Right atrium auricular region (tissue), 2 donors: ENCODE measurements at regions not wholly inside any gene's neighbourhood (a gene's known extent, or its start where the extent isn't known, plus 50 kb on each side); places are given as distances from the start of the nearest gene placed in this dataset.

Experiments used
- DNase-seq: peaks from one replicate; pipeline ENCODE4 v3.0.0-alpha.2; 2019; ENCODE audit warnings: low spot score
- H3K27ac ChIP-seq, 2 donors: fragments of 200-600 bp; sonication (generic); 1 replicate in 1 of 2; 2 replicates in 1 of 2; pipeline ENCODE4 v1.5.1; 2016 to 2019
- H3K27me3 ChIP-seq, 2 donors: fragments of 200-600 bp; sonication (generic); one replicate each; pipeline versions ENCODE4 v1.5.1 to v1.6.0; 2017 to 2019
- H3K36me3 ChIP-seq: fragments of 200-600 bp; sonication (generic); one replicate; pipeline ENCODE4 v1.5.1; 2016
- H3K4me1 ChIP-seq, 2 donors: fragments of 200-600 bp; sonication (generic); one replicate each; pipeline versions ENCODE4 v1.5.1 to v1.6.0; 2017 to 2019
- H3K4me3 ChIP-seq, 2 donors: fragments of 200-600 bp; sonication (generic); 1 replicate in 1 of 2; 2 replicates in 1 of 2; pipeline ENCODE4 v1.5.1; 2017 to 2019; ENCODE audit warnings: mild to moderate bottlenecking in 1 of 2, moderate library complexity in 1 of 2
- H3K9me3 ChIP-seq, 2 donors: fragments of 200-600 bp; sonication (generic); one replicate each; pipeline ENCODE4 v1.5.1; 2019
- TF ChIP-seq, protein P1 (sequence below), 2 donors: fragments of 200-600 bp; sonication (generic); IDR thresholded peaks; one replicate each; pipeline ENCODE4 v1.5.1; 2019; ENCODE audit warnings: antibody characterized with exemption in 2 of 2

DNA sequence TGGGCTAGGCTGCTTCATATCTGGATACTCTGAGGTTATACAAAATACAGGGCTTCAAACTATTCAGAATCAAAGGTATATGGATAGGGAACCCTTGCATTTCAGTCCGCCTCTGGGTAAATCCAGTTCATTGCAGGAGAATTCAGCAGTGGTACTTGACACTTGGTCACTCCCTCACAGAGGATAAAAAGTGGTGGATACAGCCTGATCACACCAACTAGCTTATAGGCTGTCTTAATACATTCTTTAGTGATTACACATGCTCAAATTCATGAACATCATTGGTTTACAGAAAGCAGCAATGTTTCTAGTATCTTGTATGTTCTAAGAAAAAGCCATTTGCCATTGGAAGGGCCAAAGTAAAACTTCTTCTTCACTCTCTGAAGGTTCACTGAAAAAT, 104.8 kb upstream of the PDE5A start:
- peaks cover 0 to 25% of the 10 kb centered on the region in 2 donors for H3K4me1 ChIP-seq
- H3K9me3 ChIP-seq = no peaks in the 10 kb centered on the region
- H3K27me3 ChIP-seq = no peaks in the 10 kb centered on the region
- no peak for DNase-seq
- TF ChIP-seq, protein P1, sequence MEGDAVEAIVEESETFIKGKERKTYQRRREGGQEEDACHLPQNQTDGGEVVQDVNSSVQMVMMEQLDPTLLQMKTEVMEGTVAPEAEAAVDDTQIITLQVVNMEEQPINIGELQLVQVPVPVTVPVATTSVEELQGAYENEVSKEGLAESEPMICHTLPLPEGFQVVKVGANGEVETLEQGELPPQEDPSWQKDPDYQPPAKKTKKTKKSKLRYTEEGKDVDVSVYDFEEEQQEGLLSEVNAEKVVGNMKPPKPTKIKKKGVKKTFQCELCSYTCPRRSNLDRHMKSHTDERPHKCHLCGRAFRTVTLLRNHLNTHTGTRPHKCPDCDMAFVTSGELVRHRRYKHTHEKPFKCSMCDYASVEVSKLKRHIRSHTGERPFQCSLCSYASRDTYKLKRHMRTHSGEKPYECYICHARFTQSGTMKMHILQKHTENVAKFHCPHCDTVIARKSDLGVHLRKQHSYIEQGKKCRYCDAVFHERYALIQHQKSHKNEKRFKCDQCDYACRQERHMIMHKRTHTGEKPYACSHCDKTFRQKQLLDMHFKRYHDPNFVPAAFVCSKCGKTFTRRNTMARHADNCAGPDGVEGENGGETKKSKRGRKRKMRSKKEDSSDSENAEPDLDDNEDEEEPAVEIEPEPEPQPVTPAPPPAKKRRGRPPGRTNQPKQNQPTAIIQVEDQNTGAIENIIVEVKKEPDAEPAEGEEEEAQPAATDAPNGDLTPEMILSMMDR (IDR thresholded peaks at IDR 0.05) = no peak
- H3K27ac ChIP-seq = no peak overlapping the region
- no peaks in the 10 kb centered on the region for H3K36me3 ChIP-seq
- no peak overlapping the region for H3K4me3 ChIP-seq

DNA sequence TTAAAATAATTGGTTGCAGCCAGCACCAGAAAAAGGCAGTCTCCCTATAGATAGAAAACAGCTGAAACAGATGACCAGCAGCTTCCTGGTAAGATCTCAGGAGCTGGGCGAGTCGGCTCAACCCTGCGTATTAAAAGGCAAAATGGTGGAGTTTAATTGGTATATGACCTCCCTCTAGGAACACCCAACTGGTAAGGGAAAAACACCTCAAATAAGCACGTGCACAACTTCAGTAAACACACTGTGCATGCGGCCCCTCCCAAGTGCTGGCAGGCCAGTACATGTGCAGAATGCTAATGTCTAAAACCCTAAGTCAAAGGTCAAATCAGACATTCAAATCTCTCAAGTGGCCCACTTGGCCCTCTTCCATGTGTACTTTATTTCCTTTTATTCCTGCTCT, 103.2 kb upstream of the PDE5A start:
- TF ChIP-seq, protein P1 (IDR thresholded peaks at IDR 0.05) = no peak
- no peak overlapping the region for H3K4me3 ChIP-seq
- no peaks in the 10 kb centered on the region for H3K36me3 ChIP-seq
- H3K9me3 ChIP-seq = no peaks in the 10 kb centered on the region
- H3K4me1 ChIP-seq = peaks cover 0 to 25% of the 10 kb centered on the region in 2 donors
- no peak for DNase-seq
- no peaks in the 10 kb centered on the region for H3K27me3 ChIP-seq
- H3K27ac ChIP-seq = peak overlapping the region in 1 of 2 donors; percentile 67

- peak overlapping the region in 1 of 2 donors; percentile 67 for H3K27ac ChIP-seq
- TF ChIP-seq, protein P1 (IDR thresholded peaks at IDR 0.05) = no peak
- peaks cover 0 to 26% of the 10 kb centered on the region in 2 donors for H3K4me1 ChIP-seq
- no peaks in the 10 kb centered on the region for H3K9me3 ChIP-seq
- H3K27me3 ChIP-seq = no peaks in the 10 kb centered on the region
- H3K4me3 ChIP-seq = no peak overlapping the region
- no peak for DNase-seq
- H3K36me3 ChIP-seq = no peaks in the 10 kb centered on the region
Observed at GRCh38 chr4:119731146-119731742, 102.6 kb upstream of the PDE5A start.

GRCh38 chr4:119730671-119730950, 102.0 kb upstream of the PDE5A start:
- Histone ChIP-seq H3K4me3 (no peak overlapping the region), H3K27me3 (no peaks in the 10 kb centered on the region), H3K4me1 (peaks cover 0 to 32% of the 10 kb centered on the region in 2 donors), H3K27ac (peak overlapping the region in 1 of 2 donors; percentile 67), H3K36me3 (no peaks in the 10 kb centered on the region), H3K9me3 (no peaks in the 10 kb centered on the region)
- TF ChIP-seq, protein P1 (IDR thresholded peaks at IDR 0.05) = no peak
- no peak for DNase-seq

DNA sequence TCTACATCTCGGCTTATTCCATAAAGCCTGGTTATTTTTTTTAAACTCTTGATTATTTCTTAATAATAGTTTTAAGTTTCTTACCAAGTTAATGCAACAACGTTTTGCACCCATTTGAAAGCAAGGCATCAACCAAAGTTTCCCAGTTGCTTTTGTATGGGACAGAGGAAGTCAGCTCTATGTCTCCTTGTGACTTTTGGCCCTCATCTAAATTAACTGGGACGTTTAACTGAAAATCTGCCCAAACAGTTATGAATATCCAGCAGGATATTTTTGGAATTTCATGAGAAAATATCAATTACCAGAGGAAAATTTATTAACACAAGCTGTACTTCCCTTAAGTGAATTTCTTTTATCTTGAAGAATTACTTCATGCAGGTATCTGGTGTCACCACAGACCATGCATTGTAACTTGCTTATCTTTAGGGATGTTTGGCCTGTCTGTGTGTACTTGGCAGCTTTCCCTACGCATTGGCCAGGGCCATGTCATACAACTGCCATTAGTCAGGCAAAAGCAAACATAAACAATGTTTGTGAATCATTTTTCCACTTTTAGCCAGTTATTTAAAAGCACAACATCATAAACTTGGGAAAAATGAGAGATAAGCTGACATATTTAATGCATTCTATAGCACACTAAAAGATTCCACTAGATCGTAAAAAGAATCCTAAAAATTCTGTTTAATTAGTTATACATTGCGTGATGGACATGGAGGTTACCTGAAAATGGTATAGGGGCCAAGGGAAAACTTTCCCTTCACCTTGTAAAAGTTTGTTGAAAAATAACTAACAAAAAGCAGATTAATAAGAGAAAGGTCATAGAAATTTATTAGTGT, 101.4 kb upstream of the PDE5A start:
- H3K9me3 ChIP-seq = no peaks in the 10 kb centered on the region
- no peak for DNase-seq
- peaks cover 0 to 32% of the 10 kb centered on the region in 2 donors for H3K4me1 ChIP-seq
- no peaks in the 10 kb centered on the region for H3K27me3 ChIP-seq
- TF ChIP-seq, protein P1 (IDR thresholded peaks at IDR 0.05) = no peak
- H3K27ac ChIP-seq = peak overlapping the region in 1 of 2 donors; percentile 67
- no peaks in the 10 kb centered on the region for H3K36me3 ChIP-seq
- H3K4me3 ChIP-seq = no peak overlapping the region
